ENCODE measurements at regions not wholly inside any gene's neighbourhood (a gene's known extent, or its start where the extent isn't known, plus 50 kb on each side); places are given as distances from the start of the nearest gene placed in this dataset.

DNA sequence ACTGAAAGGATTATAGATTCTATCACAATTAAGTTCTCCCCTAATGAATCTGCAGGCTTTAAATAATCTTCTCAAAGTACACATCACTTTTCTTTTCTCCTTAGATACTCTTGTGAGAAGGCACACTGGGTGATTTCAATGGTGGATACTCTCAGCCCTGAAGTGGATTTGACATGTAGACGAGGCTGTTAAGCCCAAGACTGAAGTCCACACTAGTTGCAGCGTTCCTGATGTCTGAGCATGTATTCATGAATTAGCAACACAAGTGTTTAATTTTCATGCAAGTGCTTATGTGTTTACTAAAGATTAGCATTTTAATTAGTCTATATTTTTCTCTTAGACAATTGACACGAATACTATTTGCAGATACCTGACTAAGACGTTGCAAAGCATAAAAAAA lies 218.9 kb downstream of the TMEM161B start:
- TF ChIP-seq CREB1 (CRISPR knock-in tag; IDR thresholded peaks at IDR 0.05; ENCODE audit: low read depth) (no peak), EZH2 (IDR thresholded peaks at IDR 0.05; ENCODE audit: low read depth, unreplicated experiment) (no peak), POLR2AphosphoS5 (IDR thresholded peaks at IDR 0.05; ENCODE audit: low read depth) (no peak), ZNF331 (CRISPR knock-in tag; IDR thresholded peaks at IDR 0.05; ENCODE audit: low read depth) (no peak), EZH2phosphoT487 (IDR thresholded peaks at IDR 0.05; ENCODE audit: unreplicated experiment) (no peak)
- TF ChIP-seq, protein P1, sequence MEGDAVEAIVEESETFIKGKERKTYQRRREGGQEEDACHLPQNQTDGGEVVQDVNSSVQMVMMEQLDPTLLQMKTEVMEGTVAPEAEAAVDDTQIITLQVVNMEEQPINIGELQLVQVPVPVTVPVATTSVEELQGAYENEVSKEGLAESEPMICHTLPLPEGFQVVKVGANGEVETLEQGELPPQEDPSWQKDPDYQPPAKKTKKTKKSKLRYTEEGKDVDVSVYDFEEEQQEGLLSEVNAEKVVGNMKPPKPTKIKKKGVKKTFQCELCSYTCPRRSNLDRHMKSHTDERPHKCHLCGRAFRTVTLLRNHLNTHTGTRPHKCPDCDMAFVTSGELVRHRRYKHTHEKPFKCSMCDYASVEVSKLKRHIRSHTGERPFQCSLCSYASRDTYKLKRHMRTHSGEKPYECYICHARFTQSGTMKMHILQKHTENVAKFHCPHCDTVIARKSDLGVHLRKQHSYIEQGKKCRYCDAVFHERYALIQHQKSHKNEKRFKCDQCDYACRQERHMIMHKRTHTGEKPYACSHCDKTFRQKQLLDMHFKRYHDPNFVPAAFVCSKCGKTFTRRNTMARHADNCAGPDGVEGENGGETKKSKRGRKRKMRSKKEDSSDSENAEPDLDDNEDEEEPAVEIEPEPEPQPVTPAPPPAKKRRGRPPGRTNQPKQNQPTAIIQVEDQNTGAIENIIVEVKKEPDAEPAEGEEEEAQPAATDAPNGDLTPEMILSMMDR (conservative IDR thresholded peaks at IDR 0.05; ENCODE audit: low read depth in 2 of 2): no peak
- TF ChIP-seq, protein P2, sequence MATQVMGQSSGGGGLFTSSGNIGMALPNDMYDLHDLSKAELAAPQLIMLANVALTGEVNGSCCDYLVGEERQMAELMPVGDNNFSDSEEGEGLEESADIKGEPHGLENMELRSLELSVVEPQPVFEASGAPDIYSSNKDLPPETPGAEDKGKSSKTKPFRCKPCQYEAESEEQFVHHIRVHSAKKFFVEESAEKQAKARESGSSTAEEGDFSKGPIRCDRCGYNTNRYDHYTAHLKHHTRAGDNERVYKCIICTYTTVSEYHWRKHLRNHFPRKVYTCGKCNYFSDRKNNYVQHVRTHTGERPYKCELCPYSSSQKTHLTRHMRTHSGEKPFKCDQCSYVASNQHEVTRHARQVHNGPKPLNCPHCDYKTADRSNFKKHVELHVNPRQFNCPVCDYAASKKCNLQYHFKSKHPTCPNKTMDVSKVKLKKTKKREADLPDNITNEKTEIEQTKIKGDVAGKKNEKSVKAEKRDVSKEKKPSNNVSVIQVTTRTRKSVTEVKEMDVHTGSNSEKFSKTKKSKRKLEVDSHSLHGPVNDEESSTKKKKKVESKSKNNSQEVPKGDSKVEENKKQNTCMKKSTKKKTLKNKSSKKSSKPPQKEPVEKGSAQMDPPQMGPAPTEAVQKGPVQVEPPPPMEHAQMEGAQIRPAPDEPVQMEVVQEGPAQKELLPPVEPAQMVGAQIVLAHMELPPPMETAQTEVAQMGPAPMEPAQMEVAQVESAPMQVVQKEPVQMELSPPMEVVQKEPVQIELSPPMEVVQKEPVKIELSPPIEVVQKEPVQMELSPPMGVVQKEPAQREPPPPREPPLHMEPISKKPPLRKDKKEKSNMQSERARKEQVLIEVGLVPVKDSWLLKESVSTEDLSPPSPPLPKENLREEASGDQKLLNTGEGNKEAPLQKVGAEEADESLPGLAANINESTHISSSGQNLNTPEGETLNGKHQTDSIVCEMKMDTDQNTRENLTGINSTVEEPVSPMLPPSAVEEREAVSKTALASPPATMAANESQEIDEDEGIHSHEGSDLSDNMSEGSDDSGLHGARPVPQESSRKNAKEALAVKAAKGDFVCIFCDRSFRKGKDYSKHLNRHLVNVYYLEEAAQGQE (IDR thresholded peaks at IDR 0.05; ENCODE audit: unreplicated experiment): no peak
- TF ChIP-seq, protein P3, sequence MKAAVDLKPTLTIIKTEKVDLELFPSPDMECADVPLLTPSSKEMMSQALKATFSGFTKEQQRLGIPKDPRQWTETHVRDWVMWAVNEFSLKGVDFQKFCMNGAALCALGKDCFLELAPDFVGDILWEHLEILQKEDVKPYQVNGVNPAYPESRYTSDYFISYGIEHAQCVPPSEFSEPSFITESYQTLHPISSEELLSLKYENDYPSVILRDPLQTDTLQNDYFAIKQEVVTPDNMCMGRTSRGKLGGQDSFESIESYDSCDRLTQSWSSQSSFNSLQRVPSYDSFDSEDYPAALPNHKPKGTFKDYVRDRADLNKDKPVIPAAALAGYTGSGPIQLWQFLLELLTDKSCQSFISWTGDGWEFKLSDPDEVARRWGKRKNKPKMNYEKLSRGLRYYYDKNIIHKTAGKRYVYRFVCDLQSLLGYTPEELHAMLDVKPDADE (IDR thresholded peaks at IDR 0.05): no peak

Measured in GM23338 (cell line).